NCI-H128 (cell line): ENCODE measurements at regions not wholly inside any gene's neighbourhood (a gene's known extent, or its start where the extent isn't known, plus 50 kb on each side); places are given as distances from the start of the nearest gene placed in this dataset.

Source experiments
- DNase-seq: peaks from one replicate; lab custom pipeline; 2025; ENCODE audit not compliant: unreplicated experiment; lab: John Stamatoyannopoulos, UW

- no peak for DNase-seq
Observed at GRCh38 chr13:105952973-105953290, 582.5 kb downstream of the EFNB2 start.

GRCh38 chr13:105952233-105952972, 583.1 kb downstream of the EFNB2 start:
- no peak for DNase-seq

GRCh38 chr13:105948143-105948542, 587.3 kb downstream of the EFNB2 start:
- no peak for DNase-seq

DNA sequence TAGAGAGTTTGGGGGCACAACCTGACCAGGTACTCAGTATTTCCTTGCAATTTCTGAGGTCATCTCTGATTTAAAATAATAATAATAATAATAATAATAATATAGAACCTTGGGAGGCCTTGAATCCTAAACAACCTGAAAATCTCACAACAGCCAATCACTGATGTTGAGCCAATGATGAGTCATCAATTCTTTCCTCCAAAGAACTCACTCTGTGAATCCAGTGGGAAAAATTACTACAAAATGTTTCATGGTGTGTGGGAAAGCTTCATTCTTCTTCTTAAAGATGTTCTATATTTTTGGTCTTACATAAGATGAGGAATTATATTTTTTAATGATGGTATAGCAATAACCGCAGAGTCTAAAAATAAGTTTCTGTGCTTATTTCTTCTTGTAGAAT, 594.6 kb downstream of the EFNB2 start:
- DNase-seq, result no peak

DNA sequence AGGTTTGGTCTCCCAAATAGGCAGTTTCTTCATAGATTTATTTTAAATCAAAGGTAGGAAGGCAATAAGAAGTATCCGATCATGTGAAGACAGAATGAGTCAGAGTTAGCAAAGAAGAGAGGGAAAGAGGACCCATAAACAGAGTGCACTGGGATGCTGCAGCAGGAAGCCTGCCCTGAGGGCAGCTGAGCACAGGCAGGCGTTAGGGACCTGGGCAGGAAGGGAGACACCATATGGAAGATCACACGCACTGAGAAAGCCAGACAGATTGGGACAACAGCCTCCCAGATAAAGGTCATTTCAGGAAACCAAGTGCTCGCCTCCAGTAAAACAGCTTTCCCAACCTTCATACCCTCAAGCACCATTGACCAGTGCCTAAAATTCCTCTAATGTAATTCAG, 598.0 kb downstream of the EFNB2 start:
- no peak for DNase-seq

GRCh38 chr13:105936816-105937215, 598.6 kb downstream of the EFNB2 start:
- DNase-seq, result no peak

- DNase-seq, result no peak
Observed at GRCh38 chr13:105929505-105929904, 606.0 kb downstream of the EFNB2 start.

DNA sequence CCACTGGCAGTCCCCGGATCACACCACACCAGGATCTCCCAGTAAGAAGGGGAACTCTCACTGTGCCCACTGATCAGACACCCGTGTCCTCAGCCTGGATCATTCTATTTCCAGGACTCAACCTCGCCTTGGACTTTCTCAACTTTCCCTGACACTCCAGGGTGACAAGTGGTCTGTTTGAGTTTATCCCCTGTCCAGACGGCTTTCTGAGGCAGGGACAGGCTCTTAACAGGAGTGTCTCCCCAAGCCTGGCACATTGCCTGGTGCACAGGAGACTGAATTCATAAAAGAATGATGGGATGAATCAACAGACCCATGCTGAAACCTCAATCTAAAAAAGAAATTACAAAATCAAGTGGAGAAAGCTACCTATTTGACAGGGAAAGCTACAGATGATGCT, 606.6 kb downstream of the EFNB2 start:
- DNase-seq, result no peak

GRCh38 chr13:105928048-105928447, 607.4 kb downstream of the EFNB2 start:
- DNase-seq, result no peak

DNA sequence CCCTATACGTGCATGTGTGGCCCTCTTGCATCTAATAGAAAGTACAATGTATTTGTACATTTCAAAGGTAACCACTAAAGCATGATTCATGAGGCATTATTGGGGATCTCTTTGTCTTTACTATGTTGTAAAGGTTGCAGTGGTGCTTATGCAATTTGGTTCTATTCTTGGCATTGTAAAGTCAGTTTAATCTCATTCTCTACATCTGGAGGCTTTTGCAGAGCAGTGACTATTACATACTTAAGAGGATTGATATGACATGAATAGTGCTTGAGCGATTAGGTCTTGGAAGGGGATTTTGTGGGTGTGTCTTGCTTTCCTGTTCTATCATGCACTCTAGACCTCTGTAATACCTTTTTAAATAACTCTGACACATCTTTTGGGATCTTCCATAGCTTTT, 610.0 kb downstream of the EFNB2 start:
- no peak for DNase-seq

GRCh38 chr13:105921711-105922110, 613.8 kb downstream of the EFNB2 start:
- DNase-seq, result no peak

- DNase-seq, result no peak
Observed at GRCh38 chr13:105920370-105920769, 615.1 kb downstream of the EFNB2 start.

- DNase-seq, result no peak
Observed at GRCh38 chr13:105918842-105919741, 616.4 kb downstream of the EFNB2 start.

DNA sequence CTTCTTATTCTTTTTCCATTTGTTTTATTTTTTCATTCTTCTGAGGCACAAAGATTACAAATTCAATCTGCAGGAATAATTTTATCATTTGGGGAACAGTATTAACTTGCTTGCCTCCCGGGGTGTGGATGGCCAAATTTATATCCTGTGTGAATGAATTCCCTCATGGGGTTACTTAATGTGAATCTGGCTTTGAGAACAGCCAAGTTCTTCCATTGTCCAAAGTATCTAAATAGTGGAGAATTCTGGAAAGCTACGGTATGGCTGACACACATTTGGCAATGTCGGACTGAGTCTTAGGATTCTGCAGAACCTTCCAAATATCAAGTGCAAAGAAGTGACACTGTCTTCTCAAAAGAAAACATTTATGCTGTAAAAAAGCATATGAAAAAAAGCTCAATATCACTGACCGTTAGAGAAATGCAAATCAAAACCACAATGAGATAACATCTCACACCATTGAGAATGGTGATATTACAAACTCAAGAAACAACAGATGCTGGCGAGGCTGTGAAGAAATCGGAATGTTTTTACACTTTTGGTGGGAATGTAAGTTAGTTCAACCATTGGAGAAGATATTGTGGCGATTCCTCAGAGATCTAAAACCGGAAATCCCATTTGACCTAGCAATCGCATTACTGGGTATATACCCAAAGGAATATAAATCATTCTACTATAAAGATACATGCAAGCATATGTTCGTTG, 620.2 kb downstream of the EFNB2 start:
- DNase-seq, result no peak

DNA sequence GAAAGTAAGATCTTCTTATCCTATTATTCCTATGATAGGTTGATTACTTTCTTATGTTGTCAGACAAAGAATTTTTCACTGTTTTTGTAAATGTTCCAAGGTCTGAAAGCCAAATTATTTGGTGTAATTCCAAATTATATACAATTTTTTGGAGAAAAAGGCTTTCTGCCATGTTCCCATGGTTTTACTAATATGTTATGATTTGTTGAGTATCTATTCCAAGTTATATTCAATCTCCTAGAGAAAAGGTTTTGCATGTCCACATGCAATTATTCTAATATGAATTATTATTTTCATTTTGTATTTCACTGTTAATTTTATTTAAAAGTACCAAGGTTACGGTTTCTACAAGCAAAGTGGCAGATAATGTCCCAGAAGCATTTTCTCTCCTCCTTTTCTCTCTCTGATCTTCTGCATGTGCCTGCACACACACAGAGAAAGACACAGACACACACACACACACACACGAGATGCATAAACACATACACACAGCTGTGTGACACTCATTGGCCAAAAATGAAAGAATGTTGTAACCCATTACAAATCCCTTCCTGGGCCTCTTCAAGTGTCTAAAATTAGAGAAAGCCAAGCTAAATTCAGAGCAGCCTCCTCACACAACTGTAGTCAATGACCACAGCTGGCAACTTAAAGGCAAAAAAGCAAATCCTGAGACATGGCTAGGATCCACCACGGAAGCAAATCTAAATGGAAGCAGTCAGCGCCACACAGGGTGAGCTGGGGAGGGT, 621.0 kb downstream of the EFNB2 start:
- no peak for DNase-seq

GRCh38 chr13:105908586-105908985, 626.9 kb downstream of the EFNB2 start:
- no peak for DNase-seq

GRCh38 chr13:105907319-105908019, 628.0 kb downstream of the EFNB2 start:
- DNase-seq, result no peak

GRCh38 chr13:105906746-105907145, 628.7 kb downstream of the EFNB2 start:
- DNase-seq, result no peak

DNA sequence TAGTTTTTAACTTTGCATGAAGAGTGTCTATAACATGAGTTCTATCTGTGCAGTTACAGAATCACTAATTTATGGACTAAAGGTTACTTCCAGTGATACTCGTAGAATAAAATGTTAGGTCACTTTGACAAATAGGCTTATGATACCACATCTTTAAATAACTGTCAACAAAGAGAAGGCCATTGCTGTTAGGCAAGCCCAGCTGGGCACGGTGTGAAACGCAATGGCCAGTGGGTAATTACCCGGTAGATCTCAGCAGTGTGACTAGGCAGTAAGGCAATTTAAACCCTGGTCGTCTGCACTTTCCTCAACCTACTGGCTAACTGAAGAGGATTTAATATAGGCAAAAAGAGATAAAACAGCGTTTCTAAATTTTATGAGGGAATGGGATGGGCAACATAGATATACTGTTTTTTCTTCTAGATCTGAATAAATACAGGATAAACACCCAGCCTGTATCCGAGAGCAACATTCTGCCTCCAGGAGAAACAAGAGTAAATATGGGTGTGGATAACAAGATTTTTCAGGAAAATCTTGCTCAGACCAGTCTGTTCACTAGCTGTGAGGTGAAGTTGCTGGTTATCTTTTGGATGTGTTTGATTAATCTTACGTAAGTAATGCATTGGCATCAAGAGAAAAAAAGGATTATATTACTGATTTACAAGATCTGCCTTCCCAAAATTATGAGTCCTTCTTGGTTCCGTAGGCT, 631.3 kb downstream of the EFNB2 start:
- DNase-seq, result no peak

GRCh38 chr13:105902396-105902795, 633.1 kb downstream of the EFNB2 start:
- no peak for DNase-seq
